Neural crest cell (in vitro differentiated cells): ENCODE measurements at regions not wholly inside any gene's neighbourhood (a gene's known extent, or its start where the extent isn't known, plus 50 kb on each side); places are given as distances from the start of the nearest gene placed in this dataset.

Source experiments
- DNase-seq: peaks from one replicate; pipeline ENCODE4 v3.0.0; 2021; ENCODE audit warnings: low read depth, mixed read lengths, low spot score
- H3K27ac Mint-ChIP-seq: one replicate; pipeline ENCODE4 v1.8.0; 2021; ENCODE audit warnings: mild to moderate bottlenecking, mixed read lengths; ENCODE audit not compliant: unreplicated experiment
- H3K27me3 Mint-ChIP-seq: 2 replicates; pipeline ENCODE4 v1.8.0; 2021; ENCODE audit warnings: low read depth, mild to moderate bottlenecking, mixed read lengths
- H3K36me3 Mint-ChIP-seq: 2 replicates; pipeline ENCODE4 v1.8.0; 2021; ENCODE audit warnings: low read depth, mild to moderate bottlenecking, mixed read lengths
- H3K4me1 Mint-ChIP-seq: 2 replicates; pipeline ENCODE4 v1.8.0; 2021; ENCODE audit warnings: mixed read lengths
- H3K4me3 Mint-ChIP-seq: one replicate; pipeline ENCODE4 v1.8.0; 2021; ENCODE audit warnings: mild to moderate bottlenecking, mixed read lengths
- H3K9me3 Mint-ChIP-seq: 2 replicates; pipeline ENCODE4 v1.8.0; 2021; ENCODE audit warnings: mixed read lengths
- CTCF ChIP-seq: fragments of 200-600 bp; sonication (generic); conservative IDR thresholded peaks from 2 replicates; pipeline ENCODE4 v1.5.0; 2021; ENCODE audit warnings: antibody characterized with exemption, mild to moderate bottlenecking

DNA sequence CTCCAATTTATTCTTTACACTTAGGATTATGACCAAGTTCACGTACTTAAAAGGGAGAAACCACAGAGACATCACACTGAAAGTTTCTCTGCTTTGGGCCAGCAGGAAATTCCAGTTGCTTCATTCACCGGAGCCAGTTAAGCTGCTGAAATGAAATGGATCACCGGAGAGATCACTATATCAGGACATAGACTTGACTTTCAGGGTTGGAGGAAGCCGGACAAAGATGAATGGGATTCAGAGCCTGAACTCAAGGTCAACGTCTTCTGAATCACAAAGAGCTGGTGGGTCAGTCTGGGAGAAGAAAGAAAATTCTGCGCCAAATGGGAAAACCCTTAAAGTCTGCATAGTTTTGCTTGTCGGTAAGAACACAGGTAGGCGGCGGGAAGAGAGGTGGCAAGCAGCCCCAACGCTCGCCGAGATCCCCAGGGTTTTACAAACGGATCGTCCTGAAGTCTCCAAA is 81.9 kb upstream of the CCDC28A start:
- H3K9me3 Mint-ChIP-seq: no peaks in the 10 kb centered on the region
- H3K36me3 Mint-ChIP-seq: no peaks in the 10 kb centered on the region
- TF ChIP-seq CTCF: no peak
- H3K27me3 Mint-ChIP-seq: peaks cover 25% of the 10 kb centered on the region
- peak; percentile 4 for DNase-seq
- H3K4me1 Mint-ChIP-seq: peaks cover 10% of the 10 kb centered on the region
- H3K27ac Mint-ChIP-seq: peak overlapping the region; percentile 24
- peak overlapping the region; percentile 93 for H3K4me3 Mint-ChIP-seq

DNA sequence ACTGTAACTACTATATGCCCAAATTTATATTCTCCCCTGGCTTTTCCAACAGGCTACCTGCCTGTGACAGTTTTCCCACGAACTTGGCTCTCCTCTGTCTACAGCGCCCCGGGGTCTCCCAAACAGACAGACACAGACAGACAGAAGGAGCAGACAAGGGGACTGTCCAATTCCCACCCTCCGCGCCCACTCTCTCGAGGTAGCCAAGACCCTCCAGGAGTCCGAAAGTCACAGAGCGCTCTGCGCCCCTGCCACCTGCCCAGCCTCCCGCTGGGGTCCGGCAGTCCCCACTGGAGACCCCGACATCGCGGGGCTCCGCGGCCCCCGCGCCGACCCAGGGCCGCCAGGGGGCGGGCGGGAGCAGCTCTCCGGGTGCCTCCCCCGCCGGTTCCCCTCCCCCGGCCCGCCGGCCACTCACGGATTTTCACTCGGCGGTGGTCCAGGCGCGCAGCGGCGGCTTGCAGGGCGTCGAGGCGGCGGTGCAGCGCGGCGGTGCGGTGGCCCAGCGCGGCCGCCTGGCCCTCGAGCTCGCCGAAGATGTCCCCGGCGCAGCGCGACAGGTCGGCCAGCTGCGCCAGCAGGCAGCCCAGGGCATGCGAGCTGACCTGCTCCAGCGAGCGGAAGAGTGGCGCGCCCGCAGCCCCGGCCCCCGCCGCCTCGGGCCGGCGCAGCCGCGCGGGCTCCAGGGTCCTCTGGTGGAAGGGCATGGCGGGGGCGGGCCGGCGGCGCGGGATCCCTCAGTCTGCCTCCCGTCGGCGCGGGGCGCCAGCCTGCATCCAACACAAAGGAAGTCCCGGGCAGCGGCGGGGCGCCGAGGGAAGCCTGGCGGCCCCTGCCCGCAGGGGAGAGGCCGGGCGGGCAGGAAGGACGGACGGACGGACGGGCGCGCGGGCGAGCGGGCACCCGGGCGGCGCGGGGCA is 81.3 kb upstream of the CCDC28A start:
- Mint-ChIP-seq H3K9me3 (no peaks in the 10 kb centered on the region), H3K4me1 (peaks cover 10% of the 10 kb centered on the region), H3K4me3 (peak overlapping the region; percentile 93), H3K36me3 (no peaks in the 10 kb centered on the region), H3K27ac (peak overlapping the region; percentile 24), H3K27me3 (peaks cover 25% of the 10 kb centered on the region)
- DNase-seq: peak; percentile 77
- peak; percentile 95 for TF ChIP-seq CTCF

- peak; percentile 49 for DNase-seq
- H3K9me3 Mint-ChIP-seq: no peaks in the 10 kb centered on the region
- no peaks in the 10 kb centered on the region for H3K36me3 Mint-ChIP-seq
- TF ChIP-seq CTCF: no peak
- H3K27ac Mint-ChIP-seq: no peak overlapping the region
- H3K4me1 Mint-ChIP-seq: peaks cover 13% of the 10 kb centered on the region
- H3K27me3 Mint-ChIP-seq: peaks cover 27% of the 10 kb centered on the region
- H3K4me3 Mint-ChIP-seq: peak overlapping the region; percentile 92
Observed at GRCh38 chr6:138692978-138693909, 80.3 kb upstream of the CCDC28A start.

GRCh38 chr6:138695193-138695592 is 78.4 kb upstream of the CCDC28A start:
- no peak for DNase-seq
- Mint-ChIP-seq H3K4me3 (peak overlapping the region; percentile 92), H3K36me3 (no peaks in the 10 kb centered on the region), H3K9me3 (no peaks in the 10 kb centered on the region), H3K4me1 (peaks cover 14% of the 10 kb centered on the region), H3K27ac (no peak overlapping the region), H3K27me3 (peaks cover 25% of the 10 kb centered on the region)
- no peak for TF ChIP-seq CTCF

DNA sequence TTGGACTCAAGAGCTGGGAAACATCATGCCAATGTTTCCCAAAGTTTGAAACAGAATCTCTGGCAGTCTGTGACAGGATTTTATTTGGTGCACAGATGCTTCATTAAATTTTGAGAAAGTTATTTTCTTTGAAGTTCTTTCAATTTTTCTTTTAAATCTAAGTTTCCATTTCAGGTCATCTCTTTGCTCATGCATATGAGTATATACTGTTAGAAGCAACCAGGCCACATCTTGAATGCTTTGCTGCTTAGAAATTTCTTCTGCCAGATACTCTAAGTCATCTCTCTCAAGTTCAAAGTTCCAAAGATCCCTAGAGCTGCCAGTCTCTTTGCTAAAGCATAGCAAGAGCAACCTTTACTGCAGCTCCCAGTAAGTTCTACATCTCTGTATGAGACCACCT is 59.1 kb upstream of the CCDC28A start:
- no peaks in the 10 kb centered on the region for H3K36me3 Mint-ChIP-seq
- no peak overlapping the region for H3K27ac Mint-ChIP-seq
- DNase-seq: no peak
- H3K4me3 Mint-ChIP-seq: no peak overlapping the region
- no peak for TF ChIP-seq CTCF
- H3K9me3 Mint-ChIP-seq: peaks cover 3% of the 10 kb centered on the region
- no peaks in the 10 kb centered on the region for H3K4me1 Mint-ChIP-seq
- H3K27me3 Mint-ChIP-seq: no peaks in the 10 kb centered on the region
